ENCODE measurements at regions not wholly inside any gene's neighbourhood (a gene's known extent, or its start where the extent isn't known, plus 50 kb on each side); places are given as distances from the start of the nearest gene placed in this dataset.
"Not testable (repeated sequence)": the region's sequence is repeated elsewhere in the genome, so short reads cannot be mapped to it uniquely, and the experiment has no call there.

DNA sequence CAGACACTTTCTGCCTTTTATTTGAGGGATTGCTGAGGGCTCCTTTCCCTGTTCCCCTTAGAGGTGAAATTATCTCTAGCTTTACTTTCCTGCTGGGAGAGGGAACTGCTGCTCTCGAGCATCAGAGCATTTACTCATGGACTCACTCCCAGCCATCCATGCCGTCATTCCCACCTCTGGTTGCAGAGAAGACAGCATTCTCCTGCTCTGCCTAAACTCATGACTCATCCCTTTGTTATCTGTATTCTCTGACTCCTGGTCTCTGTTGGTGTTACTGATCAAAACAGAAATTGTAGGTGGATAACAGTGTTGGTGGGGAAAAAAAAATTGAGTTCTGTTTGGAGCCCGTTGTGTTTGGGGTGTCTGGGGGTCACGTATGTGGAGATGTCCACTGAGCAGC lies 159.3 kb downstream of the TTC8 start:
- no peak for TF ChIP-seq POLR2AphosphoS5 (IDR thresholded peaks at IDR 0.05)
- TF ChIP-seq, protein P1, sequence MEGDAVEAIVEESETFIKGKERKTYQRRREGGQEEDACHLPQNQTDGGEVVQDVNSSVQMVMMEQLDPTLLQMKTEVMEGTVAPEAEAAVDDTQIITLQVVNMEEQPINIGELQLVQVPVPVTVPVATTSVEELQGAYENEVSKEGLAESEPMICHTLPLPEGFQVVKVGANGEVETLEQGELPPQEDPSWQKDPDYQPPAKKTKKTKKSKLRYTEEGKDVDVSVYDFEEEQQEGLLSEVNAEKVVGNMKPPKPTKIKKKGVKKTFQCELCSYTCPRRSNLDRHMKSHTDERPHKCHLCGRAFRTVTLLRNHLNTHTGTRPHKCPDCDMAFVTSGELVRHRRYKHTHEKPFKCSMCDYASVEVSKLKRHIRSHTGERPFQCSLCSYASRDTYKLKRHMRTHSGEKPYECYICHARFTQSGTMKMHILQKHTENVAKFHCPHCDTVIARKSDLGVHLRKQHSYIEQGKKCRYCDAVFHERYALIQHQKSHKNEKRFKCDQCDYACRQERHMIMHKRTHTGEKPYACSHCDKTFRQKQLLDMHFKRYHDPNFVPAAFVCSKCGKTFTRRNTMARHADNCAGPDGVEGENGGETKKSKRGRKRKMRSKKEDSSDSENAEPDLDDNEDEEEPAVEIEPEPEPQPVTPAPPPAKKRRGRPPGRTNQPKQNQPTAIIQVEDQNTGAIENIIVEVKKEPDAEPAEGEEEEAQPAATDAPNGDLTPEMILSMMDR (IDR thresholded peaks at IDR 0.05), result no peak
- TF ChIP-seq POLR2A (IDR thresholded peaks at IDR 0.05), result no peak
- TF ChIP-seq EP300 (IDR thresholded peaks at IDR 0.05; ENCODE audit: low read depth), result no peak
- Histone ChIP-seq H3K4me3 (no peak overlapping the region), H3K27me3 (peaks cover 12% of the 10 kb centered on the region), H3K4me1 (no peaks in the 10 kb centered on the region), H3K36me3 (no peaks in the 10 kb centered on the region), H3K27ac (no peak overlapping the region), H3K9me3 (peaks cover 0 to 3% of the 10 kb centered on the region in 2 donors)
- in situ Hi-C loops (cut with MboI; ENCODE audit: low pct_ligation_motif_present in 1 of 4, low pct_unique_long_range_greater_than_20kb in 1 of 4, low sequenced_read_pairs in 3 of 4) (no loop called here), intact Hi-C loops (cut with DNase I; ENCODE audit: low total_unique reads) (no loop called here)
- WGBS, 2 donors (ENCODE audit: low coverage in 1 of 2), result 68 to 69% methylated on average over 2 to 4 of the region's 4 CpGs
- DNase-seq, result no peak

GRCh38 chr14:88985654-88986053 lies 161.2 kb downstream of the TTC8 start:
- DNase-seq, result no peak

GRCh38 chr14:88986146-88986841 lies 161.8 kb downstream of the TTC8 start:
- TF ChIP-seq POLR2AphosphoS5 (IDR thresholded peaks at IDR 0.05) (no peak), EP300 (IDR thresholded peaks at IDR 0.05; ENCODE audit: low read depth) (no peak), POLR2A (IDR thresholded peaks at IDR 0.05) (no peak)
- TF ChIP-seq, protein P1 (IDR thresholded peaks at IDR 0.05), result no peak
- WGBS, 2 donors (ENCODE audit: low coverage in 1 of 2), result 73 to 100% methylated on average over 3 to 11 of the region's 11 CpGs
- intact Hi-C loops (cut with DNase I; ENCODE audit: low total_unique reads), result no loop called here
- in situ Hi-C loops (cut with MboI; ENCODE audit: low pct_ligation_motif_present in 1 of 4, low pct_unique_long_range_greater_than_20kb in 1 of 4, low sequenced_read_pairs in 3 of 4), result no loop called here
- no peak for DNase-seq
- Histone ChIP-seq H3K36me3 (no peaks in the 10 kb centered on the region), H3K27me3 (no peaks in the 10 kb centered on the region), H3K27ac (no peak overlapping the region), H3K4me3 (no peak overlapping the region), H3K9me3 (peaks cover 0 to 3% of the 10 kb centered on the region in 2 donors), H3K4me1 (no peaks in the 10 kb centered on the region)

More at GRCh38 chr14:88985654-88986053, 161.2 kb downstream of the TTC8 start:
- intact Hi-C loops (cut with DNase I; ENCODE audit: low total_unique reads), result no loop called here
- in situ Hi-C loops (cut with MboI; ENCODE audit: low pct_ligation_motif_present in 1 of 4, low pct_unique_long_range_greater_than_20kb in 1 of 4, low sequenced_read_pairs in 3 of 4), result no loop called here
- TF ChIP-seq, protein P1 (IDR thresholded peaks at IDR 0.05), result no peak
- no peak for TF ChIP-seq EP300 (IDR thresholded peaks at IDR 0.05; ENCODE audit: low read depth)
- TF ChIP-seq POLR2AphosphoS5 (IDR thresholded peaks at IDR 0.05), result no peak
- TF ChIP-seq POLR2A (IDR thresholded peaks at IDR 0.05), result no peak
- Histone ChIP-seq H3K27me3 (no peaks in the 10 kb centered on the region), H3K27ac (no peak overlapping the region), H3K36me3 (no peaks in the 10 kb centered on the region), H3K4me3 (no peak overlapping the region), H3K4me1 (no peaks in the 10 kb centered on the region), H3K9me3 (peaks cover 0 to 3% of the 10 kb centered on the region in 2 donors)
- WGBS, 2 donors (ENCODE audit: low coverage in 1 of 2), result 73% methylated on average over 1 of the region's 1 CpG; no CpG with 5 or more reads in 1 of the 2 donors

GRCh38 chr14:88986908-88987307 lies 162.5 kb downstream of the TTC8 start:
- H3K27me3 ChIP-seq; in situ Hi-C loops (cut with MboI; ENCODE audit: low pct_ligation_motif_present in 1 of 4, low pct_unique_long_range_greater_than_20kb in 1 of 4, low sequenced_read_pairs in 3 of 4); H3K4me3 ChIP-seq; H3K27ac ChIP-seq; H3K36me3 ChIP-seq; DNase-seq; H3K4me1 ChIP-seq; H3K9me3 ChIP-seq; intact Hi-C loops (cut with DNase I; ENCODE audit: low total_unique reads): not testable (repeated sequence)
- WGBS, 2 donors (ENCODE audit: low coverage in 1 of 2), result 83% methylated on average over 2 of the region's 2 CpGs; no CpG with 5 or more reads in 1 of the 2 donors

GRCh38 chr14:88987516-88987915 lies 163.1 kb downstream of the TTC8 start:
- DNase-seq, result peak; percentile 25
- intact Hi-C loops (cut with DNase I; ENCODE audit: low total_unique reads), result no loop called here
- TF ChIP-seq EP300 (IDR thresholded peaks at IDR 0.05; ENCODE audit: low read depth) (no peak), POLR2A (IDR thresholded peaks at IDR 0.05) (no peak), POLR2AphosphoS5 (IDR thresholded peaks at IDR 0.05) (no peak)
- TF ChIP-seq, protein P1 (IDR thresholded peaks at IDR 0.05), result no peak
- Histone ChIP-seq H3K9me3 (peaks cover 0 to 3% of the 10 kb centered on the region in 2 donors), H3K4me3 (no peak overlapping the region), H3K27ac (no peak overlapping the region), H3K27me3 (no peaks in the 10 kb centered on the region), H3K36me3 (no peaks in the 10 kb centered on the region), H3K4me1 (no peaks in the 10 kb centered on the region)
- WGBS, 2 donors (ENCODE audit: low coverage in 1 of 2), result 40% methylated on average over 2 of the region's 2 CpGs; no CpG with 5 or more reads in 1 of the 2 donors
- in situ Hi-C loops (cut with MboI; ENCODE audit: low pct_ligation_motif_present in 1 of 4, low pct_unique_long_range_greater_than_20kb in 1 of 4, low sequenced_read_pairs in 3 of 4), result no loop called here

Data from transverse colon (tissue), 4 donors.